ENCODE measurements at regions not wholly inside any gene's neighbourhood (a gene's known extent, or its start where the extent isn't known, plus 50 kb on each side); places are given as distances from the start of the nearest gene placed in this dataset.

- TF ChIP-seq CLOCK (CRISPR knock-in tag; IDR thresholded peaks at IDR 0.05; ENCODE audit: borderline replicate concordance): no peak
Measured at GRCh38 chr3:163927521-163927920, 1150.8 kb downstream of the SI start (continued).

- Histone ChIP-seq H3K79me2 (ENCODE audit: control insufficient read depth, insufficient read depth, low read length) (no peaks in the 10 kb centered on the region), H3K9me3 (replicated peaks; ENCODE audit: control insufficient read depth, insufficient read depth, low read depth, low read length) (no peaks in the 10 kb centered on the region), H4K20me1 (replicated peaks; ENCODE audit: control insufficient read depth, insufficient read depth, low read length) (no peaks in the 10 kb centered on the region), H3K27ac (ENCODE audit: extremely low read depth, low read depth, low read length) (no peak overlapping the region), H3K9me1 (ENCODE audit: control insufficient read depth, insufficient read depth, low read length) (no peaks in the 10 kb centered on the region), H3K27me3 (ENCODE audit: control insufficient read depth in 2 of 2, insufficient read depth in 2 of 2, low read length in 2 of 2) (no peaks in the 10 kb centered on the region), H3K36me3 (ENCODE audit: control insufficient read depth, insufficient read depth, low read length) (no peaks in the 10 kb centered on the region), H3K9ac (ENCODE audit: insufficient read depth in 1 of 2, low read depth in 2 of 2, low read length in 2 of 2) (no peak overlapping the region), H3K4me2 (ENCODE audit: insufficient read depth, low read length) (no peak overlapping the region), H2AFZ (ENCODE audit: low read depth, low read length) (no peak overlapping the region), H3K4me1 (replicated peaks in 1 of 2; ENCODE audit: control insufficient read depth in 2 of 2, insufficient read depth in 2 of 2, low read length in 2 of 2) (no peaks in the 10 kb centered on the region), H3K4me3 (no peak overlapping the region)
- ATAC-seq (no peak), FAIRE-seq (no peak), DNase-seq (ENCODE audit: extremely low read depth in 1 of 4, low spot score in 3 of 4) (no peak)
- CTCF ChIA-PET (ENCODE audit: low intra/inter-chr PET ratio): no interaction called here
- in situ Hi-C loops (cut with MboI): no loop called here
- no TSS peak for BruUV-seq (replicated peaks)
- 0% methylated on average over 6 of the region's 6 CpGs for WGBS (ENCODE audit: insufficient coverage, low coverage, missing lambda C conversion rate)
- POLR2A ChIA-PET: no interaction called here
- intact Hi-C loops (cut with micrococcal nuclease): no loop called here
- TF ChIP-seq GTF3C2 (IDR thresholded peaks at IDR 0.05; ENCODE audit: borderline replicate concordance, extremely low read depth, insufficient read length) (no peak), CGGBP1 (CRISPR knock-in tag; IDR thresholded peaks at IDR 0.05) (no peak), RERE (CRISPR knock-in tag; IDR thresholded peaks at IDR 0.05; ENCODE audit: borderline replicate concordance) (no peak), MAFK (IDR thresholded peaks at IDR 0.05; ENCODE audit: low read length) (no peak), MTA2 (IDR thresholded peaks at IDR 0.05; ENCODE audit: low read depth) (no peak), ARHGAP35 (IDR thresholded peaks at IDR 0.05; ENCODE audit: partially characterized antibody) (no peak), ZBTB1 (CRISPR knock-in tag; IDR thresholded peaks at IDR 0.05; ENCODE audit: borderline replicate concordance, low read depth) (no peak), HIVEP1 (CRISPR knock-in tag; IDR thresholded peaks at IDR 0.05) (no peak), SNAPC5 (CRISPR knock-in tag; IDR thresholded peaks at IDR 0.05) (no peak)
Measured at GRCh38 chr3:163924600-163924999, 1153.7 kb downstream of the SI start.
